ENCODE measurements at regions not wholly inside any gene's neighbourhood (a gene's known extent, or its start where the extent isn't known, plus 50 kb on each side); places are given as distances from the start of the nearest gene placed in this dataset.

- no peaks in the 10 kb centered on the region for H3K9me3 ChIP-seq (ENCODE audit: low read depth, low read length)
- no peak for DNase-seq (ENCODE audit: insufficient read length, low spot score, missing footprints)
- peaks cover 19% of the 10 kb centered on the region for H3K4me1 ChIP-seq (ENCODE audit: insufficient read depth, low read length)
- H3K79me2 ChIP-seq (ENCODE audit: insufficient read depth, low read length), result no peaks in the 10 kb centered on the region
- H3K27ac ChIP-seq (ENCODE audit: low read depth, low read length), result no peak overlapping the region
- TF ChIP-seq CTCF (IDR thresholded peaks at IDR 0.05; ENCODE audit: extremely low read depth, low read depth, low read length), result no peak
- H3K4me3 ChIP-seq (ENCODE audit: insufficient read depth, low read length), result no peak overlapping the region
- no peaks in the 10 kb centered on the region for H3K27me3 ChIP-seq (ENCODE audit: insufficient read depth, low read length)
- H3K4me2 ChIP-seq (ENCODE audit: insufficient read depth, low read length), result no peak overlapping the region
- no peaks in the 10 kb centered on the region for H4K20me1 ChIP-seq (ENCODE audit: insufficient read depth, low read length)
- H2AFZ ChIP-seq (ENCODE audit: low read length), result peak overlapping the region; percentile 48
- no peaks in the 10 kb centered on the region for H3K36me3 ChIP-seq (ENCODE audit: insufficient read depth, low read length)
Observed at GRCh38 chr2:12090590-12090989, 344.2 kb downstream of the LPIN1 start.

- H2AFZ ChIP-seq (ENCODE audit: low read length), result no peak overlapping the region
Observed at GRCh38 chr2:12091201-12091806, 344.9 kb downstream of the LPIN1 start.

GRCh38 chr2:12094134-12094533, 347.7 kb downstream of the LPIN1 start:
- Histone ChIP-seq H3K4me1 (ENCODE audit: insufficient read depth, low read length) (peaks cover 19% of the 10 kb centered on the region), H2AFZ (ENCODE audit: low read length) (no peak overlapping the region)
- no peak for DNase-seq (ENCODE audit: insufficient read length, low spot score, missing footprints)

More at GRCh38 chr2:12091201-12091806, 344.9 kb downstream of the LPIN1 start:
- no peaks in the 10 kb centered on the region for H3K9me3 ChIP-seq (ENCODE audit: low read depth, low read length)
- H3K79me2 ChIP-seq (ENCODE audit: insufficient read depth, low read length), result no peaks in the 10 kb centered on the region
- H3K4me3 ChIP-seq (ENCODE audit: insufficient read depth, low read length), result no peak overlapping the region
- H3K36me3 ChIP-seq (ENCODE audit: insufficient read depth, low read length), result no peaks in the 10 kb centered on the region
- H3K4me2 ChIP-seq (ENCODE audit: insufficient read depth, low read length), result no peak overlapping the region
- H3K27me3 ChIP-seq (ENCODE audit: insufficient read depth, low read length), result no peaks in the 10 kb centered on the region
- peaks cover 19% of the 10 kb centered on the region for H3K4me1 ChIP-seq (ENCODE audit: insufficient read depth, low read length)
- no peak for TF ChIP-seq CTCF (IDR thresholded peaks at IDR 0.05; ENCODE audit: extremely low read depth, low read depth, low read length)
- no peak for DNase-seq (ENCODE audit: insufficient read length, low spot score, missing footprints)
- no peak overlapping the region for H3K27ac ChIP-seq (ENCODE audit: low read depth, low read length)
- H4K20me1 ChIP-seq (ENCODE audit: insufficient read depth, low read length), result no peaks in the 10 kb centered on the region

More at GRCh38 chr2:12094134-12094533, 347.7 kb downstream of the LPIN1 start:
- H3K36me3 ChIP-seq (ENCODE audit: insufficient read depth, low read length), result no peaks in the 10 kb centered on the region
- H3K4me3 ChIP-seq (ENCODE audit: insufficient read depth, low read length), result no peak overlapping the region
- no peaks in the 10 kb centered on the region for H3K79me2 ChIP-seq (ENCODE audit: insufficient read depth, low read length)
- H3K4me2 ChIP-seq (ENCODE audit: insufficient read depth, low read length), result no peak overlapping the region
- no peak overlapping the region for H3K27ac ChIP-seq (ENCODE audit: low read depth, low read length)
- H3K9me3 ChIP-seq (ENCODE audit: low read depth, low read length), result no peaks in the 10 kb centered on the region
- H3K27me3 ChIP-seq (ENCODE audit: insufficient read depth, low read length), result no peaks in the 10 kb centered on the region
- no peak for TF ChIP-seq CTCF (IDR thresholded peaks at IDR 0.05; ENCODE audit: extremely low read depth, low read depth, low read length)
- H4K20me1 ChIP-seq (ENCODE audit: insufficient read depth, low read length), result no peaks in the 10 kb centered on the region
